Right kidney (tissue), 1 donor: ENCODE measurements at regions not wholly inside any gene's neighbourhood (a gene's known extent, or its start where the extent isn't known, plus 50 kb on each side); places are given as distances from the start of the nearest gene placed in this dataset.
"Not testable (repeated sequence)": the region's sequence is repeated elsewhere in the genome, so short reads cannot be mapped to it uniquely, and the experiment has no call there.

Source experiments
- DNase-seq: peaks from one replicate; pipeline ENCODE4 v3.0.0-alpha.2; 2016

GRCh38 chr7:86002858-86003257 is 640.9 kb upstream of the GRM3 start:
- no peak for DNase-seq

DNA sequence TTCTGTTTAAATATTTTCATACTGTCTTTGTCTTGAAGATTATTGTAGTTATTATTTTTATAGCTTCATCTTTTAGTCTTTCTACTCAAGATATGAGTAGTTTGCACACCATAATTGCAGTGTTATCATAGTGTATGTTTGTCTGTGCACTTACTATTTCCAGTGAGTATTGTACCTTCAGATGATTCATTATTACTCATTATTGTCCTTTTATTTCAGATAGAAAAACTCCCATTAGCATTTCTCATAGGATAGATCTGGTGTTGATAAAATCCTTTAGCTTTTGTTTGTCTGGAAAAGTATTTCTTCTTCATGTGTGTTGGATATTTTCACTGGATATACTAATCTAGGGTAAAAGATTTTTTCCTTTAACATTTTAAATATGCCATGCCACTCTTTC is 646.2 kb upstream of the GRM3 start:
- DNase-seq = no peak

GRCh38 chr7:85995101-85995500 is 648.6 kb upstream of the GRM3 start:
- no peak for DNase-seq

- DNase-seq = no peak
These were observed 663.0 kb upstream of the GRM3 start for GRCh38 chr7:85980740-85981139.

GRCh38 chr7:85974176-85974575 is 669.5 kb upstream of the GRM3 start:
- DNase-seq = no peak

GRCh38 chr7:85972504-85973141 is 671.1 kb upstream of the GRM3 start:
- DNase-seq = no peak

- no peak for DNase-seq
These were observed 688.7 kb upstream of the GRM3 start for GRCh38 chr7:85954961-85955360.

DNA sequence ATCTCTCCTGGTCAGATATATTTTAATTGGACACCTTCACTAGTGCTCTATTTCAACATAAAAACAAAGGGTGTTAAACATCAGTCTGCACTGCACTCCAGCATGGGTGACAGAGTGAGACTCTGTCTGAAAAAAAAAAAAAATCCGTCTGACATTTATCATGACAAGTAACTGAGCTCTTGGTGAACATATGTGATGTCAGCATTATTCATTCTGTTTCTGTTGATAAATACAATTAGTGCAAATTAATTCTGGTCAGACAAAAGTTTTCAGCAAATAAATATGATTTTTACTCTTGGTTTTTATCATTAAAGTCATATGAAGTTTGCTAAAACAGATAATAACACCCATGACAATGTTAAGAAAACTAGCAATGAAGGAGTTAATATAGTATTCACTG is 692.8 kb upstream of the GRM3 start:
- no peak for DNase-seq

GRCh38 chr7:85950418-85950817 is 693.3 kb upstream of the GRM3 start:
- no peak for DNase-seq

DNA sequence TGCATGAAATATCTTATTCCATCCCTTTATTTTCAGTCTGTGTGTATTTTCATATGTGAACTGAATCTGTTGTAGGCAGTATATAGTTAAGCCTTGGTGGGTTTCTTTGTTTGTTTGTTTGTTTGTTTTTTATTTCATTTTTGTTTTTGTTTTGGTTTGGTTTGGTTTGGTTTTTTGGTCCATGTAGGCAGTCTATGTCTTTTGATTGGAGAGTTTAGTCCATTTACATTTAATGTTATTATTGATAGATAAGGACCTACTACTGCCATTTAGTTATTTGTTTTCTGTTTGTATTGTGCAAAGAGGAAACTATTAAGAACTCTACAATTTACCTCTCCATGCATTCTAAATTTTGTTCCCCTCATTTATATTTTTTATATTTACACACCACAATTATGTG is 695.9 kb upstream of the GRM3 start:
- no peak for DNase-seq

DNA sequence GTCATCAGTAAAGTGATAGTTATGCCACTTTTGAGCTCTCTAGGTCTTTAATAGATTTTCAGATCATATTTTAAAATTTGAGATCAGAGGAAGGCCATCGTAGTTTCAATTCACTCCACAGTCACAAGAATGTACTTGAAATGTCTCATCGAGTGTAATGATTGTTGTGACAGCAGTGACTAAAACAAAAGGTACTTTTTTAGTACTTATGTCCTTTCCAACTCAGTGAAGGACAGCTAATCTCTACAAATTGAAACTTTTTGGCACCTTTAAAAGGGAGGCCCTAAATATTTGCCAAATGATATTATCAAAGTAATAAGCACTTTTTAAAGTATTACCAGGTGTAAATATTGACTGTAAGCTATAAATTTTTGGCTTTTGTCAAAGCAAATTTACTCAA is 702.9 kb upstream of the GRM3 start:
- no peak for DNase-seq

- DNase-seq = no peak
These were observed 711.8 kb upstream of the GRM3 start for GRCh38 chr7:85931919-85932318.

DNA sequence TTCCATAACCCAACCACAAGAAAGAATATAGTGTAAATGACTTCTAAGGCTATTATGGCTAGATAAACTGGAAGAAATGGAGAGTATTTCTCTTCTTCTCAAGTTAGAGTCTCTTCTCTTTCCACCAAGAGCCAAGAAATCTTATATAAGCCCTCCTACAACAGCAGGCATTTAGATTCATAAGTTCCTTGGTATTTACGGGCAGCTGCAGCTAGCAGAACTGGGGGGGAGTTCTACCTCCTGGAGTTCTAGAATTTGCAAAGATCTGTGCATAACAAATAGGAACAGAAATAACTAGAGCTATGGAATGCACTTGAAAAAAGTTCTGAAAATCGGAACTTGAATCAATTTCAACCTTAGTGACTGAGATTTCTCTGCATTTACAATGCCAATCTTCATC is 715.2 kb upstream of the GRM3 start:
- no peak for DNase-seq

GRCh38 chr7:85927226-85927625 is 716.5 kb upstream of the GRM3 start:
- no peak for DNase-seq

DNA sequence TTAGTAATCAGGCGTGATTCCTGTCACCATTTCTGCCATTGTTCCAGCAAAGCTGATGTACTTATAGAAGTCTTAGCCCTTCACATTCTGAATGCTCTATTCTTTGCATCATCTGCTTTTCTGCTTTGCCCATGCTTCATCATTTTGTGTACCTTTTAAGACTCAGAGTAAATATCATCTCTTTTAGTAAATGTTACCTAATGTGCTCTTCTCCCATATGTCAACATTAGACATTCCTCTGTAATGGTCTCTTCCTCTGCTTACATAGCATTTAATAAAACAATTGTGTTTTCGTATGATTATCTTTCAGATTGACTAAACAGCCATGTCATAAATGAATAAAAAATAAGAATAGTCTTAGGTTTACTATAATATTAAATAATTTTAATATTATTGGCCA is 719.6 kb upstream of the GRM3 start:
- no peak for DNase-seq

DNA sequence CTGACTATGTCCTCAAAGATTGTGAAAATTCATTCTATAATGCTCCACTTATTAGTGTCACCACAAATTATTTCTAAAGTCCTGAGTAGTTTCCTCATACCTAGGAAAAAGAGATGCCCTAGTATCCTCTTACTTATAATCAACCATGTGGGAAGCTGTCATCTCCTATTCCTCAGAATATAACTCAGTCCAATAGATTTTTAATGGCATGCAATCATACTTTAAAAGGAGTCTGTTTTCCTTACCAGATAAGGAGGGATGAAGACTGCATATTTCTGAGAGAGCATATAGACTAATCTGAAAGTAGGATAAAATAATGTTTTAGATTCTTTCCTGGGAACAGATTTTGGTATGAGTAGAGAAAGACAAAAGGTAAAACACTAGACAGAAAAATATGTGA is 727.7 kb upstream of the GRM3 start:
- no peak for DNase-seq

DNA sequence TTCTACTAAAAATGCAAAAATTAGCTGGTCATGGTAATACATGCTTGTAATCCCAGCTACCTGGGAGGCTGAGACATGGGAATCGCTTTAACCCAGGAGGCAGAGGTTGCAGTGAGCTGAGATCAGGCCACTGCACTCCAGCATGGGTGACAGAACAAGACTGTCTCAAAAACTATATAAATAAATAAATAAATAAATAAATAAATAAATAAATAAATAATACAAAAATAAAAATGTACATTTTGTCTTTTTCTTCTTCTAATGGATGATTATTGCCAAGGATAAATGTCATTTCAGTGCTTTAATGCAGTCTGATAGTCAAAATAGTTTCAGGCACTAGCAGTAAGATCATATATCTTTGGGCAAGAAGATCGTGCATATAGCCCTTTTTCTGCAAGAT is 727.6 kb upstream of the SEMA3D start:
- no peak for DNase-seq

DNA sequence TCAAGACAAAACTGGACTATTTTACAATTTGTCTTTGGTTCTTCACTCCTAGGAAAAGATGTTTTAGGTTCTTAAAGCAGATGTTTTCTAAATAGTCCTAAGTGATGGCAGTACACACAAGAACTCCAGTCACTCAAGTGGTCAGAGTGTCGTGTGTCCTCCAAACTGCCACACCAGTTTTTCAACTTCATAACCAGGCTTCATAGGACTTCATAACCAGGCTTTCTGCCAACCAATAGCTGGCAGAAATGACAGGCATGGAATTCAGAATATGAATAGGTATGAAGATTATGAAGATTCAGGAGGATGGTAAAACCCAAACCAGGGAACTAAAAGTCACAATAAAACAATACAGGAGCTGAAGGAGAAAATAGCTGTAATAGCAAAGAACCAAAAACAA is 721.2 kb upstream of the SEMA3D start:
- no peak for DNase-seq

DNA sequence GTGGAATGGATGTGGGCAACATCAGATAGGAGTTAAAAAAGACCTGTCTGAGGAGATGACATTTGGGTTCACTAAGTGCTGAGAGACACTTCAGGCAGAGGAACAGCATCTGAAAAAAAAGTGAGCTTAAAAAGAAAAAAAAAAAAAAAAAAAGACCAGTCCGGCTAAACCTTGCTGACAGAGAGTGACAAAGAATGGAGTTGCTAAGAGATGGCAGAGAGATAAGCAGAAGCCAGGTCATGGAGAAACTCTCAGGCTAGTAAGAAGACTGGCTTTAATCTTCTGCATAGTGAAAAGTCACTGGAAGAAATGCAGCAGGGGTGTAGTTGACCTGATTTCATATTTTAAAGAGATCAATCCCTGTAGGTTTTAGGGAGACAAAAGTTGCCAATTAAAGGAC is 711.1 kb upstream of the SEMA3D start:
- no peak for DNase-seq

DNA sequence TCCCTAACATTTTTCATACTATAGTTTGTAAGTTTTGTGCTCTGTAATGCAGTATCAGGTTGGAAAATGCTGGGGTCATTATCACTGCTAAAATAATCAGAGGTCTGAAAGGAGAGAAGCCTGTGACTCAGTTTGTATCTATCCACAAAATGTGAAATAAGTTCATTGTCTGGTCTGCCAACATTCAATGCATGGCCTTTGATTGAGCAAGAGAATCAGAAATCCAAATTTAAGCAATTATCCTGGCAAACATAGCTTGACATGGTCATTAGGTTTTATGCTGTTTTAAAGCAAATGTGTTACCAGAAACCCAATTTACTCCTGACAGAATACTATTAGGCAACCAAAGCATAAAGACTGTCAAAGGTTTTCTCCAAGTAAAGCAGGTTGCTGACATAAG is 709.7 kb upstream of the SEMA3D start:
- DNase-seq = no peak

GRCh38 chr7:85895835-85896234 is 709.0 kb upstream of the SEMA3D start:
- no peak for DNase-seq

- not testable (repeated sequence) for DNase-seq
These were observed 705.0 kb upstream of the SEMA3D start for GRCh38 chr7:85891900-85892299.

GRCh38 chr7:85890244-85890811 is 703.5 kb upstream of the SEMA3D start:
- no peak for DNase-seq

DNA sequence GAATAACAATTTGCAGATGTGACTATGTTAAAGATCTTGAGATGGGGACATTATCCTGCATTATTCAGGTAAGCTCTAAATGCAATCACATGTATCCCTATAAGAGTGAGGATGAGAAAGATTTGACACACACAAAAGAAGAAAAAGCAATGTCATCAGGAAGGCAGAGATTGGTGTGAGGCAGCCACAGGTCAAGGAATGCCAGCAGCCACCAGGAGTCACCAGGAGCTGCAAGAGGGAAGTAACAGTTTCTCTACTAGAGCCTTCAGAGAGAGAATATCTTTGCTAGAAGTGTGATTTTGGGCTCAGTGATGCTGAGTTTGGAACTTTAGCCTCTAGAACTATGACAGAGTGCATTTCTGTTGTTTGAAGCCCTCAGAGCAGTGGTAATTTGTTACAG is 700.3 kb upstream of the SEMA3D start:
- no peak for DNase-seq

DNA sequence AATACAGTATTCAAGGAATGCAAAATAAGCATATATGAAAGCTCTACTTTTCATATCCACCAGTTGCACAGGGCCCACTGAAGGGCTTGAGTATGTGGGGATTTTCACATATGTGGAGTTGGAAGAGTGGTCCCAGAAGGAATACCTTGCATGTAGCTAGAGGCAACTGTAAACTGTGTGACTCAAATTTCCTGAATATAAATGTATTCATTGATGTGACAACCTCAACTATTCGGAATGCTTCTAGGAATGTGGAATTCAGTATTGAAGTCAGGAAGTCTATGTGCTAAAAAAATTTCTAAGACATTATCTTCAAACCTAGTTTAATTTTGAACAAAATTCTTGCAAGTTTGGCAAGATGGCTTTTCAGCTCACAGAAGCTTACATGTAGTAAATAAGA is 695.5 kb upstream of the SEMA3D start:
- no peak for DNase-seq
